Osteocyte (in vitro differentiated cells): ENCODE measurements at regions not wholly inside any gene's neighbourhood (a gene's known extent, or its start where the extent isn't known, plus 50 kb on each side); places are given as distances from the start of the nearest gene placed in this dataset.

Source experiments
- DNase-seq: peaks from one replicate; pipeline ENCODE4 v3.0.0; 2021; ENCODE audit warnings: mixed read lengths; ENCODE audit not compliant: unreplicated experiment; ENCODE audit errors: extremely low spot score
- H3K27ac Mint-ChIP-seq: one replicate; pipeline ENCODE4 v1.8.0; 2021; ENCODE audit warnings: mild to moderate bottlenecking, mixed read lengths; ENCODE audit not compliant: unreplicated experiment
- H3K27me3 Mint-ChIP-seq: one replicate; pipeline ENCODE4 v1.8.0; 2021; ENCODE audit warnings: mixed read lengths; ENCODE audit not compliant: unreplicated experiment
- H3K36me3 Mint-ChIP-seq: one replicate; pipeline ENCODE4 v1.8.0; 2021; ENCODE audit warnings: mixed read lengths; ENCODE audit not compliant: unreplicated experiment
- H3K4me1 Mint-ChIP-seq: one replicate; pipeline ENCODE4 v1.8.0; 2021; ENCODE audit warnings: mixed read lengths; ENCODE audit not compliant: unreplicated experiment
- H3K4me3 Mint-ChIP-seq: one replicate; pipeline ENCODE4 v1.8.0; 2021; ENCODE audit warnings: mild to moderate bottlenecking, moderate library complexity, mixed read lengths; ENCODE audit not compliant: unreplicated experiment
- H3K9me3 Mint-ChIP-seq: one replicate; pipeline ENCODE4 v1.8.0; 2021; ENCODE audit warnings: mixed read lengths; ENCODE audit not compliant: unreplicated experiment
- CTCF ChIP-seq: fragments of 200-600 bp; sonication (generic); IDR thresholded peaks from 2 replicates; pipeline ENCODE4 v1.5.0; 2021; ENCODE audit warnings: antibody characterized with exemption, mild to moderate bottlenecking, moderate library complexity

DNA sequence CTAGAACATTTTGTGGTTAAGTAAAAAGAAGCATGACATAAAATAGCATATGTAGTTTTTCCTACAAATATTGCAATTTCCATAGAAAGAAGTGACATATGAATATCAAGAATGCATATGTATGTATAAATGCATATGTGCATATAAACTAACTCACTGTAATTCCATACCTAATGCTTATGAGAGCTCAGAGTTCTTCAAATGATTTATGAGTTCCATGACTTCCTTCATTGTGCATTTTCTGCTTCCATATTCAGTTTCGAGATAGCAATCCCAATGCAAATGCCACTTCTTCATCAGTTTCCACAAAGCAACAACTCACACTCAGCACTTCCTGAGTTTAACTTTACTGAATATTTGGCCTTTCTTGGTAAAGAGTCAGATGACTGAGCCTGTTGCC is 1744.3 kb upstream of the MIR17HG start:
- Mint-ChIP-seq H3K27ac (no peak overlapping the region), H3K27me3 (no peaks in the 10 kb centered on the region), H3K9me3 (peaks cover 7% of the 10 kb centered on the region), H3K4me3 (no peak overlapping the region), H3K36me3 (no peaks in the 10 kb centered on the region), H3K4me1 (no peaks in the 10 kb centered on the region)
- no peak for DNase-seq
- TF ChIP-seq CTCF = no peak

DNA sequence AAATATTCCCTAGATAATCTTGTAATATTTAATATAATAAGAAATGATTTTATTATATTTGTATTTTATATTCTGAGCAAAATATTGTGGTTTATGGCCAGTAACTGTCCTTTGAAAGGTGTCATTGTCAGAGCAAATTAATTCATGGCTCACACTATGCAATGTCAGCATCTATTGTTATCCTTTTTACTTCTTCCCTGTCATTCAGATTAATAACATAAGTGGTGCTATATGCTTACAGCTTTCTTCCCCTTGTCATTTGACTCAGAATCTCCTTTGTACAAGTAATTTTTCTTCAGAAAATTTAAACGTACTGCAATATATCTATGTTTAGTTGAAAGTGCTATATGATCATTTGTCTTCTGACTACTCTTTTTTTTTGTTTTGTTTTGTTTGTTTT is 1738.2 kb upstream of the MIR17HG start:
- H3K27ac Mint-ChIP-seq = no peak overlapping the region
- no peaks in the 10 kb centered on the region for H3K27me3 Mint-ChIP-seq
- no peak overlapping the region for H3K4me3 Mint-ChIP-seq
- peaks cover 1% of the 10 kb centered on the region for H3K4me1 Mint-ChIP-seq
- no peak for DNase-seq
- H3K9me3 Mint-ChIP-seq = peaks cover 7% of the 10 kb centered on the region
- H3K36me3 Mint-ChIP-seq = no peaks in the 10 kb centered on the region
- no peak for TF ChIP-seq CTCF

GRCh38 chr13:89610331-89610730 is 1737.2 kb upstream of the MIR17HG start:
- Mint-ChIP-seq H3K27me3 (no peaks in the 10 kb centered on the region), H3K9me3 (peaks cover 7% of the 10 kb centered on the region), H3K27ac (no peak overlapping the region), H3K4me3 (no peak overlapping the region), H3K36me3 (no peaks in the 10 kb centered on the region), H3K4me1 (peaks cover 1% of the 10 kb centered on the region)
- no peak for TF ChIP-seq CTCF
- DNase-seq = no peak

DNA sequence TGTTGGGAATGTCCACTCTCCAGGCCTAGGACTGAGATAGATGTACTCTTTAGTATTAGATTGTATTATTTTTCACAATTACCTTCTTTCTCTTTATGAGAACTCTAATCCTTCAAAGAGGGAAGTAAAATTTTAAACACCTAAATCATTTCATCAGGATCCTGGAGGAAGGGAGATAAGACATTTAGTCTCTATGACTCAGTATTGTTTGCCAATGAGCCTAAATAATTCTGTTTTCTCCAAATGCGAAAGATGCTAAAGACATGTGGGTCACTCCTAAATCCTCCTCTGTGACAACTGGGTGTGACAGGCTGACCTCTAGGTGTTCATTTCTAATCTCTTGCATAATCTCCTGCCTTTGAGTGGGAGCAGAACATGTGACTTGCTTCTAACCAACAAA is 1736.6 kb upstream of the MIR17HG start:
- no peaks in the 10 kb centered on the region for H3K36me3 Mint-ChIP-seq
- no peak for TF ChIP-seq CTCF
- DNase-seq = no peak
- H3K4me3 Mint-ChIP-seq = no peak overlapping the region
- H3K27me3 Mint-ChIP-seq = no peaks in the 10 kb centered on the region
- H3K4me1 Mint-ChIP-seq = peaks cover 1% of the 10 kb centered on the region
- no peak overlapping the region for H3K27ac Mint-ChIP-seq
- peaks cover 1% of the 10 kb centered on the region for H3K9me3 Mint-ChIP-seq

DNA sequence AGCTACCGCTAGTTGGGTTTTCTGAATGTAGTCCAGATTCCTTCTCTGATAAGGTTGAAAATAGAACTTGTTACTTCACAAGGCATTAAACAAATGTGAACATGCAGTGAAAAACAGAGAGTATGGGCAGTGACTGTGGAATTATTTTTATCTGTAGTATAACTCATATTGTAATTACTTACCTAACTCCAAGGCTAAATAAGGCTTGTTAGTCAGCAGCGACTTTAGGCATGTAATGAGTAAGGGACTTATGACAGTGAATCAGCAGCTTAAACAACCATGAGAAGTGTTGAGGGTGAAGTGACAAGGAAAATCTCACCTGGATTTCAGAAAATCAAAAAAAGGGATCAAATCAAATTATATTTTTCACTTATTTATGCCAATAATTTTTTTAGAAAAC is 1719.5 kb upstream of the MIR17HG start:
- no peak for DNase-seq
- Mint-ChIP-seq H3K4me1 (no peaks in the 10 kb centered on the region), H3K27ac (no peak overlapping the region), H3K9me3 (peaks cover 5% of the 10 kb centered on the region), H3K4me3 (no peak overlapping the region), H3K27me3 (no peaks in the 10 kb centered on the region), H3K36me3 (no peaks in the 10 kb centered on the region)
- no peak for TF ChIP-seq CTCF
